Activated T-cell treated with anti-CD3 and anti-CD28 coated beads, Interleukin-2, amount 50 U/mL, for 24 hours (primary cell): ENCODE measurements at regions not wholly inside any gene's neighbourhood (a gene's known extent, or its start where the extent isn't known, plus 50 kb on each side); places are given as distances from the start of the nearest gene placed in this dataset.
"Not testable (repeated sequence)": the region's sequence is repeated elsewhere in the genome, so short reads cannot be mapped to it uniquely, and the experiment has no call there.

ENCODE experiments used
- DNase-seq: peaks from one replicate; pipeline ENCODE4 v3.0.0-alpha.2; 2020
- H3K27ac Mint-ChIP-seq: 2 replicates; pipeline ENCODE4 v1.8.0; 2020; ENCODE audit warnings: mild to moderate bottlenecking, mixed read lengths
- H3K27me3 Mint-ChIP-seq: 2 replicates; pipeline ENCODE4 v1.8.0; 2020; ENCODE audit warnings: mixed read lengths
- H3K36me3 Mint-ChIP-seq: 2 replicates; pipeline ENCODE4 v1.8.0; 2020; ENCODE audit warnings: low read depth, mixed read lengths
- H3K4me1 Mint-ChIP-seq: 2 replicates; pipeline ENCODE4 v1.8.0; 2020; ENCODE audit warnings: low read depth, mixed read lengths
- H3K4me3 Mint-ChIP-seq: 2 replicates; pipeline ENCODE4 v1.8.0; 2020; ENCODE audit warnings: mild to moderate bottlenecking, moderate library complexity, mixed read lengths
- H3K9me3 Mint-ChIP-seq: 2 replicates; pipeline ENCODE4 v1.8.0; 2020; ENCODE audit warnings: mixed read lengths

GRCh38 chr6:137808191-137808590, 58.9 kb upstream of the TNFAIP3 start:
- Mint-ChIP-seq H3K36me3 (no peaks in the 10 kb centered on the region), H3K27me3 (no peaks in the 10 kb centered on the region), H3K4me1 (peaks cover 81% of the 10 kb centered on the region), H3K27ac (no peak overlapping the region), H3K9me3 (peaks cover 4% of the 10 kb centered on the region), H3K4me3 (no peak overlapping the region)
- no peak for DNase-seq

DNA sequence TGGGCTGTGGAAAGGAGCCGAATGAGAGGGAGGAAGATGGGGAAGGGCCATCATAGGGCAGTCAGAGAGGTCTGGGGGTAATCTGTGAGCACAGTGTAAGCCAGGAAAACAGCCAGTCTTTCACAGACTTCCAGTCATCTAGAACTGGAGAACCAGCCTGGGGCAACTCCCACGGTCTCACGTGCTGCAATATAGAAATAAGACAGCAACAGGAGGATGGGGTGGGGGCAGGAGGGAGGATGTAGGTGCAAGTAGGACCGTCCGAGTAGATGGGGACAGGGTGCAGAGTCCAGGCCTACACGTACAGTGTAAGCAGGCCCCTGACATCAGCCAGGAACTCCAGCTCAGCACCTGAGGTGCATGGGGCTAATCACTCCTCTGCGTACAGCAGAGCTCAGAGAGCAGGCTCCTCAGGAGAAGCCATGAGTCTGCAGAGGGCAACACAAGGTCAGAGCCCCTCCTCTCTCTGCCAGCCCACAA, 58.2 kb upstream of the TNFAIP3 start:
- Mint-ChIP-seq H3K4me3 (no peak overlapping the region), H3K36me3 (no peaks in the 10 kb centered on the region), H3K27me3 (no peaks in the 10 kb centered on the region), H3K9me3 (no peaks in the 10 kb centered on the region), H3K4me1 (peaks cover 85% of the 10 kb centered on the region), H3K27ac (peak overlapping the region; percentile 53)
- no peak for DNase-seq

DNA sequence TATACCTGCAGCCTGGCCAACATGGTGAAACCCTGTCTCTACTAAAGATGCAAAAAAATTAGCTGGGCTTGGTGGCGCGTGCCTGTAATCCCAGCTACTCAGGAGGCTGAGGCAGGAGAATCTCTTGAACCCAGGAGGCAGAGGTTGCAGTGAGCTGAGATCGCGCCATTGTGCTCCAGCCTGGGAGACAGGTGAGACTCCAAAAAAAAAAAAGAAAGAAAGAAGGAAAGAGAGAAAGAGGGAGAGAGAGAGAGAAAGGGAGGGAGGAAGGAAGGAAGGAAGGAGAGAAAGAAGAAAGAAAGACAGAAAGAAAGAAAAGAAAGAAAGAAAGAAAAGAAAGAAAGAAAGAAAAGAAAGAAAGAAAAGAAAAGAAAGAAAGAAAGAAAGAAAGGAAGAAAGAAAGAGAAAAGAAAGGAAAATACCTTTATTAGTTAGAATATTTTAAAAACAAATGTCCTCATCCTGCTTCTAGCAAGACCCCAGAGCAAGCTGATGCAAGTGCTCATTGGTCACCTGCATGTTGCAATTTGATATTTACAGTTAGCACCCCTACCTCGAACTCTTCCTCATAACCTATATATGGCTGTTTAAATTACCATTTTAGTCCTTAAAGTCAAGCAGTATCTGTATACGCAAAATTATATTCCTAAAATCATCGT, 57.0 kb upstream of the TNFAIP3 start:
- not testable (repeated sequence) for H3K9me3 Mint-ChIP-seq, H3K36me3 Mint-ChIP-seq, H3K27me3 Mint-ChIP-seq, DNase-seq, H3K4me3 Mint-ChIP-seq
- H3K27ac Mint-ChIP-seq, result peak overlapping the region; percentile 96
- peaks cover 78% of the 10 kb centered on the region for H3K4me1 Mint-ChIP-seq

DNA sequence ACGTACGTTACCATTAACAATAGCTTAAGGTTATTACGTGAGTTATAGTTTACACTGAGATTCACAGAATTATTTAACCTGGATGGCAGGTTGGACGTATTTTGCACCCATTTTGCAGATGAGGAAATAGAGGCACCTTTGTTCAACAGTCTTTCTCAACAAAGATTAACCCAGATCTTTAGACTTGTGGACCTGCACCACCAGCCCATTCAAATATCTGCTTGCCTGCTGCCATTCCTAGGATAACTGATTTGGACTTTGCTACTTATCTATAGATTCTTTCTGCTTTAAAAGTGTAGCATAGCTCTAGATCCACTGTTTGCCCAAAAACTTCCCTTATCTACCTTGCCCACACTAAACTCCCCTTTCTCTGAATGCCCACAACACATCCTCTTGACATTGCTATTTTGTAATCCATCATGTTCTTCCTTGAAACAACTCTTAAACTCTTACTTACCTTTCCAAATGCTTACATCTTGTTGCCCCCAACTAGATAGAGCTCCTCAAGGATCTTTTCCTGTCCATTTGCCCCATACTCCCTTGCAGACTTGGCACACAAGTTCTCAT, 56.4 kb upstream of the TNFAIP3 start:
- H3K27ac Mint-ChIP-seq, result peak overlapping the region; percentile 96
- DNase-seq, result no peak
- H3K36me3 Mint-ChIP-seq, result no peaks in the 10 kb centered on the region
- H3K4me3 Mint-ChIP-seq, result peak overlapping the region; percentile 63
- no peaks in the 10 kb centered on the region for H3K27me3 Mint-ChIP-seq
- H3K4me1 Mint-ChIP-seq, result peaks cover 74% of the 10 kb centered on the region
- no peaks in the 10 kb centered on the region for H3K9me3 Mint-ChIP-seq

GRCh38 chr6:137811121-137811915, 55.7 kb upstream of the TNFAIP3 start:
- H3K9me3 Mint-ChIP-seq, result no peaks in the 10 kb centered on the region
- peak overlapping the region; percentile 63 for H3K4me3 Mint-ChIP-seq
- H3K27me3 Mint-ChIP-seq, result no peaks in the 10 kb centered on the region
- no peaks in the 10 kb centered on the region for H3K36me3 Mint-ChIP-seq
- DNase-seq, result peak; percentile 75
- peaks cover 77% of the 10 kb centered on the region for H3K4me1 Mint-ChIP-seq
- H3K27ac Mint-ChIP-seq, result peak overlapping the region; percentile 96

GRCh38 chr6:137811916-137812553, 55.0 kb upstream of the TNFAIP3 start:
- Mint-ChIP-seq H3K36me3 (no peaks in the 10 kb centered on the region), H3K9me3 (no peaks in the 10 kb centered on the region), H3K27me3 (no peaks in the 10 kb centered on the region), H3K27ac (peak overlapping the region; percentile 96), H3K4me3 (peak overlapping the region; percentile 63), H3K4me1 (peaks cover 82% of the 10 kb centered on the region)
- no peak for DNase-seq

DNA sequence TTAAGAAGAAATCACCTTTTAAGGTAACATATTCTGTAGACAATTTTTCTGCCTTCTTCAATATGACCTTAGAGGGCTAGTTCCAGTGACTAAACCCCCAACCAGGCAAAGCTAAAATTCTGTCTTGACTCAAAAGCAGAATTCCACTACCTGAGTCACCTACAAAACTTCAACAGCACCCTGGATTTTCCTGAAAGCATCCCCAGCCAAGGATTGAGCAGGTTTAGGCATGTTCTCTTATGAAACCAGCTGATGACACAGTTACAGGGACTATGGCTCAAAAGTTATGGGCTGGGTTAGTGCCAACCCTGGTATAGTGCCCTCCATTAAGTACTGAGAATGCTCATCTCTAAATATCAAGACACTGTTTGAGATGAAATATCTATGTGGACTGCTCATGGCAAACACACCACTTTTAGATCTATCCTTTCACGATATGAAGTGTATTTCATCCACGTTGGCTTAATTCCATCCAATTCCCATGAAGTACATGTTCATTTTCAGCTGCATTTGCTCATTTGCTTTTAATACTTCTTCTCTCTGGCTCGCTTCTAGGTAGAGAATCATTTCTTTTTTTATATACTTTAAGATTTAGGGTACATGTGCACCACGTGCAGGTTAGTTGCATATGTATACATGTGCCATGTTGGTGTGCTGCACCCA, 53.6 kb upstream of the TNFAIP3 start:
- H3K4me1 Mint-ChIP-seq, result peaks cover 77% of the 10 kb centered on the region
- no peaks in the 10 kb centered on the region for H3K27me3 Mint-ChIP-seq
- H3K4me3 Mint-ChIP-seq, result no peak overlapping the region
- no peaks in the 10 kb centered on the region for H3K36me3 Mint-ChIP-seq
- H3K27ac Mint-ChIP-seq, result no peak overlapping the region
- no peak for DNase-seq
- no peaks in the 10 kb centered on the region for H3K9me3 Mint-ChIP-seq

DNA sequence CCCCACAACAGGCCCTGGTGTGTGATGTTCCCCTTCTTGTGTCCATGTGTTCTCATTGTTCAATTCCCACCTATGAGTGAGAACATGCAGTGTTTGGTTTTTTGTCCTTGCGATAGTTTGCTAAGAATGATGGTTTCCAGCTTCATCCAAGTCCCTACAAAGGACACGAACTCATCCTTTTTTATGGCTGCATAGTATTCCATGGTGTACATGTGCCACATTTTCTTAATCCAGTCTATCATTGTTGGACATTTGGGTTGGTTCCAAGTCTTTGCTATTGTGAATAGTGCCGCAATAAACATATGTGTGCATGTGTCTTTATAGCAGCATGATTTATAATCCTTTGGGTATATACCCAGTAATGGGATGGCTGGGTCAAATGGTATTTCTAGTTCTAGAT, 53.0 kb upstream of the TNFAIP3 start:
- not testable (repeated sequence) for H3K4me3 Mint-ChIP-seq, H3K9me3 Mint-ChIP-seq, DNase-seq, H3K27me3 Mint-ChIP-seq, H3K36me3 Mint-ChIP-seq, H3K27ac Mint-ChIP-seq
- peaks cover 76% of the 10 kb centered on the region for H3K4me1 Mint-ChIP-seq

DNA sequence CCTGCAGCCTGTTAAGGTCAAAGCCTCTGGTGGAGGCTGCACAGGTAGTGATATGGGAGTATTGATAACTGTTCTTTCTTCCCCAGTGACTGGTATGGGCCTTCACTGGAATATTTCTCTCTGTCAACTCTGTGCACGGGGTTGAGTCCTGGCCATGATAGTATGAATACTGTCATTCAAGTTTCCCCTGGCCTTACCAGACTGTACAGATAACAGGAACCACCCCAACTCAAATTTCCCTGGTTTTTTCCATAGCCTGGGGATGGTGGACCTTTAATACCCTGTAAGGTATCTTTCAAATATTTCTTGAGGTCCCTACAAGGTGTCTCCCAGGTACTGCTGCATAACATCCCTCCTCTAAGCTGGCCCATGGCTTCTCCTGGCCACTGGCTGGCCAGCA, 51.4 kb upstream of the TNFAIP3 start:
- no peak for DNase-seq
- no peak overlapping the region for H3K4me3 Mint-ChIP-seq
- peak overlapping the region; percentile 71 for H3K27ac Mint-ChIP-seq
- no peaks in the 10 kb centered on the region for H3K9me3 Mint-ChIP-seq
- no peaks in the 10 kb centered on the region for H3K27me3 Mint-ChIP-seq
- peaks cover 75% of the 10 kb centered on the region for H3K4me1 Mint-ChIP-seq
- H3K36me3 Mint-ChIP-seq, result no peaks in the 10 kb centered on the region

GRCh38 chr6:137816133-137816579, 50.9 kb upstream of the TNFAIP3 start:
- peaks cover 74% of the 10 kb centered on the region for H3K4me1 Mint-ChIP-seq
- H3K9me3 Mint-ChIP-seq, result no peaks in the 10 kb centered on the region
- H3K4me3 Mint-ChIP-seq, result no peak overlapping the region
- H3K36me3 Mint-ChIP-seq, result no peaks in the 10 kb centered on the region
- peak overlapping the region; percentile 71 for H3K27ac Mint-ChIP-seq
- H3K27me3 Mint-ChIP-seq, result no peaks in the 10 kb centered on the region
- DNase-seq, result no peak

DNA sequence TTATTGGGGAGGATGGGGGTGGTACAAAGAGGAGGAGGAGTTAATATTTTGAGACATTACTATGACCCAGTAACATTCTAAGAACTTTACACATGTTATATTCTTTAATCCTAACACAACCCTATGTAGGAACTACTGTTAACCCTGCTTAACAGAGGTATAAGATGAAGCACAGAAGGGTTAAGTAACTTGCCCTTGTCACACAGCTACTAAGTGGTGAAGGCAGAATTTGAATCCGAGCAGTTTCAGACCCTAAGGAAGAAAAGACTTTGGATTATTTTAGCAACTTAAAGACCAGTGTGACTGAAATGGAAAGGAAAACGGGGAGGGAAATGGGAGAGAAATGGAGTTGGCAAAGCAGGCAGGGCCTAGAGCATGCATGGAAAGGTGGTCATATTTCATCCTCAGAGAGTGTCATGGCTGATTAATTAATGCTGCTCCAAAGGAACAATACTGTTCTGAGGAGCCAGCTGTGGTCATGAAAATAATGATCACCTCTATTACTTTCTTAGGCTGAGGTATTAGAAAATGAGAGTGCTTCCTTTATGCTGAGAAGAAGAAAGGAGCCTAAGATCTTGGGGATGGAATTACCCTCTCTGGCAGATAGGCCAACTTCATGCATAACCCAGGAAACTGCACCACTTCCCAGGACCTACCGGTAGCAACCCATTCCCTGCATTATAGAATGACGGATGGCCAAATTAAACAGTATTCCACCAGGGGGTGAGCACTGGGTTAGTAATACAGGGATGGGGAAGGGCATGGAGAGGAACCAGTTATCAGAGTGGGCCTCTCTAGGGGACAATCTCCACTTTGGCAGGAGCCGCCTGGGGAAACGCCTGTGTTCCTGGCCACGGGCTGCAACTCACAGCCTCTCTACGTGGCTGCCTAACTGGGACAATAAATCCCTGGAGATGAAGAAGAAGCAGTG, 50.1 kb upstream of the TNFAIP3 start:
- Mint-ChIP-seq H3K36me3 (no peaks in the 10 kb centered on the region), H3K4me1 (peaks cover 74% of the 10 kb centered on the region), H3K9me3 (no peaks in the 10 kb centered on the region), H3K27ac (peak overlapping the region; percentile 1), H3K4me3 (no peak overlapping the region), H3K27me3 (no peaks in the 10 kb centered on the region)
- DNase-seq, result no peak
